ENCODE measurements at regions not wholly inside any gene's neighbourhood (a gene's known extent, or its start where the extent isn't known, plus 50 kb on each side); places are given as distances from the start of the nearest gene placed in this dataset.

- TF ChIP-seq CTCF (tag by site-specific recombination; IDR thresholded peaks at IDR 0.05) (no peak), ZNF223 (tag by site-specific recombination; IDR thresholded peaks at IDR 0.05) (no peak), ZNF776 (tag by site-specific recombination; IDR thresholded peaks at IDR 0.05; ENCODE audit: borderline replicate concordance) (no peak), ZSCAN18 (tag by site-specific recombination; IDR thresholded peaks at IDR 0.05) (no peak), REST (tag by site-specific recombination; IDR thresholded peaks at IDR 0.05) (no peak), HOXA7 (CRISPR knock-in tag; IDR thresholded peaks at IDR 0.05; ENCODE audit: borderline replicate concordance) (no peak), RBAK (tag by site-specific recombination; IDR thresholded peaks at IDR 0.05) (no peak), ZNF561 (tag by site-specific recombination; IDR thresholded peaks at IDR 0.05; ENCODE audit: borderline replicate concordance) (no peak), GFI1B (tag by site-specific recombination; IDR thresholded peaks at IDR 0.05) (no peak)
Observed at GRCh38 chr6:1202201-1202600, 109.7 kb upstream of the FOXQ1 start.
